Hepatic stellate cell (primary cell): ENCODE measurements at regions not wholly inside any gene's neighbourhood (a gene's known extent, or its start where the extent isn't known, plus 50 kb on each side); places are given as distances from the start of the nearest gene placed in this dataset.

Experiments
- DNase-seq: peaks from one replicate; pipeline ENCODE4 v3.0.0; 2011; ENCODE audit warnings: low spot score

- DNase-seq = no peak
Observed at GRCh38 chr2:8481463-8482009, 200.3 kb upstream of the ID2 start.

- no peak for DNase-seq
Observed at GRCh38 chr2:8482432-8482831, 199.4 kb upstream of the ID2 start.

- no peak for DNase-seq
Observed at GRCh38 chr2:8484502-8485283, 197.2 kb upstream of the ID2 start.

GRCh38 chr2:8485736-8486135 is 196.1 kb upstream of the ID2 start:
- DNase-seq = no peak

- no peak for DNase-seq
Observed at GRCh38 chr2:8486141-8486540, 195.7 kb upstream of the ID2 start.

- no peak for DNase-seq
Observed at GRCh38 chr2:8487461-8487932, 194.4 kb upstream of the ID2 start.

- DNase-seq = no peak
Observed at GRCh38 chr2:8488001-8488738, 193.7 kb upstream of the ID2 start.

GRCh38 chr2:8489221-8489620 is 192.6 kb upstream of the ID2 start:
- DNase-seq = no peak

- DNase-seq = no peak
Observed at GRCh38 chr2:8489751-8490150, 192.1 kb upstream of the ID2 start.

GRCh38 chr2:8490166-8490721 is 191.6 kb upstream of the ID2 start:
- no peak for DNase-seq

- DNase-seq = no peak
Observed at GRCh38 chr2:8491296-8492027, 190.4 kb upstream of the ID2 start.

- DNase-seq = no peak
Observed at GRCh38 chr2:8494151-8494550, 187.7 kb upstream of the ID2 start.

- DNase-seq = no peak
Observed at GRCh38 chr2:8494589-8494988, 187.3 kb upstream of the ID2 start.

- no peak for DNase-seq
Observed at GRCh38 chr2:8495189-8495989, 186.5 kb upstream of the ID2 start.

GRCh38 chr2:8496079-8496478 is 185.8 kb upstream of the ID2 start:
- DNase-seq = no peak

- DNase-seq = no peak
Observed at GRCh38 chr2:8496617-8497016, 185.2 kb upstream of the ID2 start.

GRCh38 chr2:8498994-8499393 is 182.9 kb upstream of the ID2 start:
- DNase-seq = no peak

GRCh38 chr2:8500124-8501054 is 181.5 kb upstream of the ID2 start:
- DNase-seq = no peak

- no peak for DNase-seq
Observed at GRCh38 chr2:8501061-8501720, 180.7 kb upstream of the ID2 start.

GRCh38 chr2:8502316-8502715 is 179.5 kb upstream of the ID2 start:
- no peak for DNase-seq
